MM.1S (cell line): ENCODE measurements at regions not wholly inside any gene's neighbourhood (a gene's known extent, or its start where the extent isn't known, plus 50 kb on each side); places are given as distances from the start of the nearest gene placed in this dataset.

Experiments
- EZH2 ChIP-seq: fragments of 300-600 bp; sonication (generic); optimal IDR thresholded peaks from 2 replicates; pipeline ENCODE3; 2017; ENCODE audit warnings: low read depth, mild to moderate bottlenecking, antibody characterized with exemption, low read length, mixed read lengths
- TF ChIP-seq, protein P1 (sequence below): fragments of 300-600 bp; sonication (generic); IDR thresholded peaks from 2 replicates; pipeline ENCODE4 v1.5.1; 2016; ENCODE audit warnings: antibody characterized with exemption, low read length, mixed read lengths

GRCh38 chr14:40682131-40682913 is 924.4 kb upstream of the LRFN5 start:
- TF ChIP-seq, protein P1, sequence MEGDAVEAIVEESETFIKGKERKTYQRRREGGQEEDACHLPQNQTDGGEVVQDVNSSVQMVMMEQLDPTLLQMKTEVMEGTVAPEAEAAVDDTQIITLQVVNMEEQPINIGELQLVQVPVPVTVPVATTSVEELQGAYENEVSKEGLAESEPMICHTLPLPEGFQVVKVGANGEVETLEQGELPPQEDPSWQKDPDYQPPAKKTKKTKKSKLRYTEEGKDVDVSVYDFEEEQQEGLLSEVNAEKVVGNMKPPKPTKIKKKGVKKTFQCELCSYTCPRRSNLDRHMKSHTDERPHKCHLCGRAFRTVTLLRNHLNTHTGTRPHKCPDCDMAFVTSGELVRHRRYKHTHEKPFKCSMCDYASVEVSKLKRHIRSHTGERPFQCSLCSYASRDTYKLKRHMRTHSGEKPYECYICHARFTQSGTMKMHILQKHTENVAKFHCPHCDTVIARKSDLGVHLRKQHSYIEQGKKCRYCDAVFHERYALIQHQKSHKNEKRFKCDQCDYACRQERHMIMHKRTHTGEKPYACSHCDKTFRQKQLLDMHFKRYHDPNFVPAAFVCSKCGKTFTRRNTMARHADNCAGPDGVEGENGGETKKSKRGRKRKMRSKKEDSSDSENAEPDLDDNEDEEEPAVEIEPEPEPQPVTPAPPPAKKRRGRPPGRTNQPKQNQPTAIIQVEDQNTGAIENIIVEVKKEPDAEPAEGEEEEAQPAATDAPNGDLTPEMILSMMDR, result no peak
- no peak for TF ChIP-seq EZH2
